ENCODE measurements at regions not wholly inside any gene's neighbourhood (a gene's known extent, or its start where the extent isn't known, plus 50 kb on each side); places are given as distances from the start of the nearest gene placed in this dataset.

GRCh38 chr3:104180906-104181305 is 1185.8 kb upstream of the ALCAM start:
- no peak for TF ChIP-seq CTCF (IDR thresholded peaks at IDR 0.05)
- TF ChIP-seq POLR2A (IDR thresholded peaks at IDR 0.05), result no peak
